Mesodermal cell (in vitro differentiated cells): ENCODE measurements at regions not wholly inside any gene's neighbourhood (a gene's known extent, or its start where the extent isn't known, plus 50 kb on each side); places are given as distances from the start of the nearest gene placed in this dataset.

Experiments
- H3K27ac ChIP-seq: 2 replicates; pipeline ENCODE4 v1.7.0; 2013; ENCODE audit warnings: mild to moderate bottlenecking, low read depth, low read length, moderate library complexity; ENCODE audit not compliant: severe bottlenecking
- H3K36me3 ChIP-seq: 2 replicates; pipeline ENCODE4 v1.7.1; 2013; ENCODE audit warnings: mild to moderate bottlenecking, low read length, moderate library complexity; ENCODE audit not compliant: control insufficient read depth, insufficient read depth
- H3K4me1 ChIP-seq: one replicate; pipeline ENCODE4 v1.7.1; 2013; ENCODE audit warnings: mild to moderate bottlenecking, low read length; ENCODE audit not compliant: insufficient read depth, control insufficient read depth, poor library complexity, severe bottlenecking
- H3K4me3 ChIP-seq: 2 replicates; pipeline ENCODE4 v1.7.0; 2013; ENCODE audit warnings: low read length, control low read depth, mild to moderate bottlenecking; ENCODE audit not compliant: insufficient read depth, poor library complexity, severe bottlenecking; ENCODE audit errors: extremely low read depth
- H3K9me3 ChIP-seq: 2 replicates; pipeline ENCODE4 v1.7.1; 2013; ENCODE audit warnings: mild to moderate bottlenecking, low read length, moderate library complexity; ENCODE audit not compliant: control insufficient read depth
- WGBS, 2 experiments: methylation state at CpG; one replicate each; pipeline ENCODE4 v1.1.5; 2013; ENCODE audit warnings: missing lambda C conversion rate in 2 of 2; ENCODE audit not compliant: insufficient coverage in 2 of 2; 5-methylcytosine and 5-hydroxymethylcytosine counted together

DNA sequence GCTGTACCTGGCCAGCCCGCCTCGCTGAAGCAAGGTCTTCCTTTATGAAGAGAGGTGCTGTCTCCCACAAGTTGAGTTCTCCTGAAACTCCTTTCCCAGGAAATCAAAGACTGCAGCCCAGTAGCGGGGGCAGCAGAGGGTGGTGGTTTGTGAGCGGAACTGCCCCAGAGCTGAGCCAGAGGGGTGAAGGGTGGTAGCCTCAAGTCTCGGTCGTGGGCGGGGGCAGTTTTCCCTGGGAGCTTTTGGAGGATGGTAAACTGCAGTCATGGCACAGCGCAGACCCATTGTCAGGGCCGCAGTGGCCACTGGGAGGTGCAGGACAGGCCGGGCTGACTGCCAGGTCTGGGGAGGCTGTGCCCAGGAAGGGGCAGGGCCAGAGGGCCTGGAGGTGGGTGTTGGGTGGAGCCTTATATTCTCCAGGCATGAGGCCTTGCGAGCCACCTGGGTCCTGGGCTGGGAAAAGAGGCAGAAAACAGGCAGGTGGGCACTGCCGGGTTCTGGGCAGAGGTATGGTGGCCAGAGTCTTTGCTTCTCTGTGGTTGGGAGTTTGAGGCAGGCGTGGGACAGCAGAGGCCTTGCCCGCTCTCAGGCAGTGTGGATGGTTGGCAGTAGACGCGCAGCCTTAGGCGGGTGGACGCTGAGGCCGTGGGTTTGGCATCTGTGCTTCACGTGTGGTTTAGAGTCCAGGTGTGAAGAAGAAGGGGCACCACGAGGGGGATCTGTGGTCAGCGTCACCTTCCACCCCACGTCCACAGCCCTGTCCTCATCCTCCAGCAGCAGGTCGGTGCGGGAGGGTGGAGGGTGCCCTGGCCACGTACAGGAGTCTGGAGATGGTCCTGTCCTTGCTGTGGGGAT, 1176.4 kb downstream of the BRD1 start:
- Histone ChIP-seq H3K4me3 (no peak overlapping the region), H3K4me1 (no peaks in the 10 kb centered on the region), H3K9me3 (no peaks in the 10 kb centered on the region), H3K27ac (no peak overlapping the region), H3K36me3 (no peaks in the 10 kb centered on the region)
- 96 to 97% methylated on average over 20 to 25 of the region's 26 CpGs for WGBS, 2 experiments

DNA sequence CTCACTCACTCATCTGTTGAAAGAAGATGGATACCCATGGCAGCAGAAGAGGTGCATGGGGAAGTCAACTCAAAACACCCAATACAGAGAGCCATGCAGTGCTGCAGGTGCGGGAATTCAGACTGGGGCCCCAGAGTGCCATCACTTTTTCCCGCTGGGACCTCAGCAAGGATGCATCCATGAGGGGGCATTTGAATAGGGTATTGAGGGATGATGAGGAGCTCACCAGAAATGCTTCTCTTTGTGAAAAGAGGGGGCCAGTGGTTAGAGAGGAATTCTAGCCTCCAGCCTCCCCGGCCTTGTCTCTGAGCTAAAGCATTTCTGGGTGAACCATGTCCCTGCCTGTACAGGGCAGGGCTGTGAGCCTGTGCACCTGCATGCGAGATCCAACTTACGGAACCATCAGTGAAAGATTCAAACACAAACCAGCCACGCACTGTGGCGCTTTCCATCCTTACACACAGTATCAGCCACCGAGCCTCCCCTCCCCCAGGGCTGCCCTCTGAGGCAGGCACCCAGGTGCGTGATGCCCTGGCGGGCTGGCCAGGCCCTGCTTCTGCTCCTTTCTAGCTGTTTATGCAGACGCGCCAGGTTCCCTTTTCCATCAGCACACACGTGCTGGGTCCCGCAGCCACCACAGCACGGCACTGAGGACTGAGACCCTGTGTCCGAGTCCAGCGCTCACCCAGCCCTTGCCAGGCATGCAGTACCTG, 1177.2 kb downstream of the BRD1 start:
- WGBS, 2 experiments: 87 to 93% methylated on average over 17 of the region's 17 CpGs
- Histone ChIP-seq H3K9me3 (no peaks in the 10 kb centered on the region), H3K4me1 (no peaks in the 10 kb centered on the region), H3K36me3 (no peaks in the 10 kb centered on the region), H3K4me3 (no peak overlapping the region), H3K27ac (no peak overlapping the region)

DNA sequence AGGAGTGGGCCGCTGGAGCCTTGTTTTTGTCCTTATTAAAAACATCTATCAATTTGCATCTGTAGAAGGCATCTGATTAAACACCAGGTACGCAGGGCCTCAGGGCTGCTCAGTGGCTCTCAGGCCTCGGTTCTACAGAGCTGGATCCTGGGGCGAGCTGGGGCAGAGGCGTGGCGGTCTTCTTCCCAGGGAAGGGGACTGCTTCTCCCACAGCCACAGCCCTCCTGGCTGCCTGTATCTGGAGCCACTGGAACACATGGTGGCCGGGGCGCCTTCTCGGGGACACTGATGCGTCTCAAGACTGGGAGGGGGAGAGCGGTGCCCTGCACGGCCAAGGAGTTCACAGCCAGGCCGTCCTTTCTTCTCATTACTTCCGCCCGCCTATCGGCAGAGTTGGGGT, 1178.2 kb downstream of the BRD1 start:
- Histone ChIP-seq H3K36me3 (no peaks in the 10 kb centered on the region), H3K27ac (no peak overlapping the region), H3K4me1 (no peaks in the 10 kb centered on the region), H3K4me3 (no peak overlapping the region), H3K9me3 (no peaks in the 10 kb centered on the region)
- WGBS, 2 experiments: 84 to 94% methylated on average over 13 to 14 of the region's 16 CpGs

DNA sequence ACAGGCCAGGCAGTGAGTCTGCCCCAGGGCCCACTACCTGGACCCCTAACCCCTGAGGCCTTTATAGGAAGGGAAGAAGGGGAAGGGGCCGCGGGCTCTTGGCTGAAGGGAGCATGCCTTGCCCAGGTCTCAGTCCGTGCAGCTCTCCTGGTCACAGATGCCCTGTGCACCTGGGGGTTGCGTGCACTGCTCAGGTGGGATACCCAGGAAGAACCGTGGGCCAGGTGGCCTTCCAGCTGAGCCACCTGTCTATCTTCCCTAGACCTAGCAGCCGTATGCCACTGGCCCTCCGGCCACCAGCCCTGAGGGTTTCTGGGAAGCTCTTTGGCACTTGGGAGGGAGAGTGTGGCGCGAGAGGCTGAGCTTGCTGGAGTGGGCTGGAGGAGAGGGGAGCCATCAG, 1178.6 kb downstream of the BRD1 start:
- WGBS, 2 experiments: 88 to 95% methylated on average over 5 to 9 of the region's 9 CpGs
- Histone ChIP-seq H3K9me3 (no peaks in the 10 kb centered on the region), H3K27ac (no peak overlapping the region), H3K36me3 (no peaks in the 10 kb centered on the region), H3K4me1 (no peaks in the 10 kb centered on the region), H3K4me3 (no peak overlapping the region)

DNA sequence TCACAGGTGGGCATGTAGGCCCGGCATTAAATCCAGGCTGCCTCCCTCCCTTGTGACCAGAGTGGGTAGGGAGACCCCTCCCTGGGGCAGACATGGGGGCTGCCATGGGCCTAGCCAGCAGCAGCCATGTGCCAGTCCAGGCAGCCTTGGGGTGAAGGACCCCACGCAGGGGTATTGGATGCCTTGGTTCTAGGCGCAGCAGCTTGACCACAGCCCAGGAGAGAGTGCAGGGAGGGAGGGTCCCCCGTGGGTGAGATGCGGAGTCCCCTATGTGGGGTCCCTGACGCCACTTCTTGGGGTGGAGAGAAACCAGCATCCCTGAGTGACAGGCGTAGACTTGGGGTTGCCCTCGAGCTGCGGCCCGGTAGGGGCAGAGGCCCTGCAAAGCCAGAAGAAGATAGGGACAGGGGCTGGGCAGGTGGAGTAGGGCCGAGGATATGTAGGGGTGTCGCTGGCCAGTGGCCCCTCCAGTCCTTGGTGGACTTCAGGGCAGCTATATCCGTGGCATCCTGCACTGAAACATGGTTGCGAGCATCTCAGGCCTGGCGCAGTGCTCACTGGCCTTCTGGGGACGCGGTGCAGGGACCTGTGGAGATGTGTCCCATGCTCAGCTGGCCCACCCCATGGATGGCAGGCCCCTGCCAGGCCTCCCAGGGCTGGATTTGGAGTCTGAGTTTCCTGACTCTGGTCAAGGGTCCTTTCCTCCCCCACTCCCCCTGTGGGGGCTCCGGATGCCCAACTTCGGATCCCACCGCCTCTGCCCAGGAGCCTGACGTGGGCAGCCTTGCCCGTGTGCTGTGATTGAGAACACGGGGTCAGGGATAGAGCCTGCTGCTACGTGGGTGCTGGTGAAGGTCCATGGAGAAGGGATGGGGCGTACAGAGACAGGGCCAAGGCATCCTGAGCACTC, 1179.8 kb downstream of the BRD1 start:
- 92 to 93% methylated on average over 19 to 23 of the region's 25 CpGs for WGBS, 2 experiments
- Histone ChIP-seq H3K4me3 (no peak overlapping the region), H3K9me3 (no peaks in the 10 kb centered on the region), H3K4me1 (no peaks in the 10 kb centered on the region), H3K27ac (no peak overlapping the region), H3K36me3 (no peaks in the 10 kb centered on the region)

DNA sequence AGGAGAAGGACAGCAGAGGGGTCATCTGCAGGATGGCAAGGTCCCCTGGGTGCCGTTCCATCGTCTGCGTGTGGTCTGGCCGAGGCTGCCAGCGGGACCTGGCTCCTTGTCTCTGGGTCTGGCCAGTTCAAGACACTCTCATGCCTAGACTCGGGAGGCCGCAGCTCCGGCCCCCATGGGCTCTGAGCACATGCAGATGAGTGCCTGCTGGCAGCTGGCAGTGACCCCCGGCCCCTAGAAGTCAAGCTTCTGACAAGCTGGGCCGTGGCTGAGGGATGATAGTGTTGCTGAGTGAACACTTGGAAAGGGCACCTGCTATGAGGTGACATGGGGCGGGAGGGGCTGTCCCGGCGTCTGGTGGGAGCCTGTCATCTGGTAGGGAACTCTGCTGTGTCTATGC, 1180.6 kb downstream of the BRD1 start:
- no peaks in the 10 kb centered on the region for H3K4me1 ChIP-seq
- WGBS, 2 experiments: 87 to 96% methylated on average over 11 to 13 of the region's 13 CpGs
- H3K36me3 ChIP-seq: no peaks in the 10 kb centered on the region
- H3K27ac ChIP-seq: no peak overlapping the region
- H3K4me3 ChIP-seq: no peak overlapping the region
- no peaks in the 10 kb centered on the region for H3K9me3 ChIP-seq

DNA sequence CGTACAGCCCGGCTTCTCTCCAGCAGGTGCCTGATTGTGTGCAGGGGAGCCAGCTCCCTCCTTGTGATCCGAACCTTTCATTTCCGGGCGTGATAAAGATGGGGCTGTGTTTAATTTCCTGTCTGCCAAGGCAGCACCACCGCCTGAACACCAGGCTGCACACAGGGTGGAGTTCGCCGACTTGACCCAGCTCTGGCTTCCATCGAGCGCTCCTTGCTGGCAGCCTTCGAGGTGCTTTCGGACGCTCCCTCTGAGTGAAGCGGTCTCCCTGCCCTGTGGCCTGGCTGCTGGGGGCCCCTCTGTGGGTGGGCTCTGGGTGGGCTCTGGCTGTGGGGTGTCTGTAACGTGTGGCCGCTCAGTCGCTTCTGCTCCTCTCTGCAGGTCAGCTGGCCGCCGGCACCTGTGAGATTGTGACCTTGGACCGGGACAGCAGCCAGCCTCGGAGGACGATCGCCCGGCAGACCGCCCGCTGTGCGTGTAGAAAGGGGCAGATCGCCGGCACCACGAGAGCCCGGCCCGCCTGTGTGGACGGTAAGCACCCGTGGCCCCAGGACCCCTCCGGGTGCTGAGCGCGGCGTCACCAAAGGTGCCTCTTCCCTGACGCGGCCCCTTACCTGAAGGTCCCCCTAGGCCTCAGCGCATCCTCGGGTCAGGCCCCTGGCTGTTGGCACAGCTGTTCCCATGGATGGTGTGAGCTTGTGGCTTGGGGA, 1181.3 kb downstream of the BRD1 start:
- Histone ChIP-seq H3K4me3 (no peak overlapping the region), H3K4me1 (no peaks in the 10 kb centered on the region), H3K27ac (no peak overlapping the region), H3K9me3 (no peaks in the 10 kb centered on the region), H3K36me3 (no peaks in the 10 kb centered on the region)
- WGBS, 2 experiments: 92% methylated on average over 38 to 39 of the region's 42 CpGs

DNA sequence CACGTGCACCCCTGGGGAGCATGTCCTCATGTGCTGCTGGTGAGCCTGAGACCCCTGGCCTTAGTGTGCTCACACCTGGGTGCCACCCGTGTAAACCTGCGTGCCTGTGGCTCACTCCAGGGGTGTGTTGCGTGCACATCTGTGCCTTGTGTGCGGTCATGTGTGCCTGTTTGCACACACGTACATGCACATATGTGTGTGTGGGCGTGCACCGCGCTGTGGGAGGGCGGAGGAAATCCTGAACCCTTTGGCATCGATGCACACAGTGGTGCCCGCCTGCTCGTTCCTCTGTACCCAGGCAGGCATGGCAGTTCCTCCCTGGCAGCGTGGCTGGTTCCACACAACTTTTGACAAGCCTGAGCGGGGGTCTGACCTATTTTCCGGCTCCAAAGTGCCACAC, 1181.9 kb downstream of the BRD1 start:
- H3K4me3 ChIP-seq: no peak overlapping the region
- H3K27ac ChIP-seq: no peak overlapping the region
- no peaks in the 10 kb centered on the region for H3K36me3 ChIP-seq
- WGBS, 2 experiments: 89 to 90% methylated on average over 16 of the region's 16 CpGs
- no peaks in the 10 kb centered on the region for H3K9me3 ChIP-seq
- no peaks in the 10 kb centered on the region for H3K4me1 ChIP-seq

DNA sequence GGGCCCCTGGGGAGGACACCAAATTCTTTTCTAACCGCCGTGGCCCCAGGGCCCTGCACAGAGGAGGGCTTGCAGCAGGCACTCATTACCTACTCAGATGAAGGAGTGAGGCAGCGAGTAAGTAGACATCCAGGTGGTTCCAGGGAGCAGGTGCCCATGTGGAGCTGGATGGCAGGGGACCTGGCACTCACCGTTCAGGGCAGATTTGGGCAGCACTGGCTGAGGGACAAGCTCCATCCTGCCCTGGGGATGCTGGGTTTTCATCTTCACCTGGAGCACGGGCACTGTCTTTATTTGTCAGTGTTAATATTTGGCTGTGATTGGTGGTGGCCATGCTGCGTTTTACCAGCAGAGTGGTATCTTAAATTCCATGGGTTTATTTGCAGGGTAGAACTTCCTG, 1182.7 kb downstream of the BRD1 start:
- 70 to 76% methylated on average over 5 to 6 of the region's 6 CpGs for WGBS, 2 experiments
- H3K27ac ChIP-seq: no peak overlapping the region
- H3K36me3 ChIP-seq: no peaks in the 10 kb centered on the region
- H3K4me3 ChIP-seq: no peak overlapping the region
- no peaks in the 10 kb centered on the region for H3K9me3 ChIP-seq
- no peaks in the 10 kb centered on the region for H3K4me1 ChIP-seq

DNA sequence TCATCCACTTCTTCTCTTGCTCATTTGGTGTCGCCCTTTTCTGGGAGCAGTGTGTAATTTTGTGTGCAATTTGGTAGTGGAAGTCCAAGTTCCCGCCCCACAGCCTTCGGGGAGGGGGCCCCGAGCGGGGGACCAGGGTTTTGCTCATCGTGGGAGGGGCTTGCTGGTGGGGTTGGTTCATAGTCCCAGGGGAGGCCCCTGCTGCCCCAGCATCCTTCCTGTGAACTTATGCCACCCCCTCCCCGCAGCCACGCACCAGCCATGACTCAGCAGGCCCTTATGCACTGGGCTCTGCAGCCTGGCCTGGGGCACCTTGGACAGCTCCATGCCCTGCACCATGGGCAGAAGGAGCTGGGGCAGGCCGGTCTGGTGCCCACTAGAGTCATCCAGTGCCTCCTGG, 1183.6 kb downstream of the BRD1 start:
- H3K4me3 ChIP-seq: no peak overlapping the region
- H3K27ac ChIP-seq: no peak overlapping the region
- 83 to 90% methylated on average over 1 to 3 of the region's 9 CpGs for WGBS, 2 experiments

More for the DNA sequence above, 1183.6 kb downstream of the BRD1 start:
- no peaks in the 10 kb centered on the region for H3K36me3 ChIP-seq
- no peaks in the 10 kb centered on the region for H3K9me3 ChIP-seq
- no peaks in the 10 kb centered on the region for H3K4me1 ChIP-seq
